ENCODE measurements at regions not wholly inside any gene's neighbourhood (a gene's known extent, or its start where the extent isn't known, plus 50 kb on each side); places are given as distances from the start of the nearest gene placed in this dataset.

DNA sequence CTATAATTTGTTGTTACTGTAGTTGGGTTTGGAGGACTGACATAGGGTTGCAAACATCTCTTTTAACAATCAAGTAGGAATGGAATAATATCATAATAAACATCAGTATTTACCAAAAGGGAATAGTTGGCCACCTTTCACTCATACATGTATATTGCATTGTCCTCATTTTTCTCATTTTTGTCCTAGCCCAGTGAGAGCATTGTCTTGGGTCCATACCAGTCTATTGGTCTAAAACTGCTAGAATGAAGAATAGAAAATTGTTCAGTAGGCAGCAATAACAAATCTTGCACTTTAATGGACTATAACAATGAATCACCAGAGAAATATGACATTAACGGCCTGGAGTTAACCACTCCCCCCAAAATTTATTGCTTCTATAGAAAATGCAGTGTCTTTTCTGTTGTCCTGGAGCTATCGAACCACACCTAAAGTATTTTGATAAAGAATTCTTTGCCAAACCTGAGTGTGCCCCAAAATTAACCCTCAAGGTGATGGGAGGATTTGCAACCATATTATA is 80.9 kb upstream of the IL33 start:
- Histone ChIP-seq H3K9ac (ENCODE audit: low read length) (no peak overlapping the region), H2AFZ (ENCODE audit: insufficient read depth, low read depth, low read length, poor library complexity, severe bottlenecking) (no peak overlapping the region), H3K4me1 (ENCODE audit: control insufficient read depth in 2 of 2, insufficient read depth in 2 of 2, low read length in 2 of 2) (no peaks in the 10 kb centered on the region), H3K79me2 (ENCODE audit: control insufficient read depth, insufficient read depth, low read length) (no peaks in the 10 kb centered on the region), H3K4me3 (ENCODE audit: control extremely low read depth in 1 of 5, extremely low read depth in 1 of 5, insufficient read depth in 1 of 5, low read depth in 2 of 5, low read length in 4 of 5) (no peak overlapping the region), H3K4me2 (replicated peaks; ENCODE audit: low read depth, low read length, poor library complexity, severe bottlenecking) (no peak overlapping the region), H3K9me3 (ENCODE audit: control extremely low read depth in 1 of 3, control insufficient read depth in 2 of 3, insufficient read depth in 1 of 3, low read length in 2 of 3) (no peaks in the 10 kb centered on the region), H3K27ac (ENCODE audit: low read length in 2 of 2) (no peak overlapping the region), H4K20me1 (ENCODE audit: control insufficient read depth, insufficient read depth, low read length, poor library complexity, severe bottlenecking) (no peaks in the 10 kb centered on the region), H3K36me3 (replicated peaks in 1 of 2; ENCODE audit: control extremely low read depth in 1 of 2, control insufficient read depth in 1 of 2, extremely low read depth in 1 of 2, insufficient read depth in 2 of 2, low read length in 1 of 2) (no peaks in the 10 kb centered on the region), H3K27me3 (replicated peaks in 1 of 4; ENCODE audit: control extremely low read depth in 1 of 4, control insufficient read depth in 3 of 4, insufficient read depth in 4 of 4, low read length in 3 of 4) (peaks cover 0 to 3% (median 0%) of the 10 kb centered on the region in 4 experiments)
- ChIA-PET CTCF (no interaction called here), POLR2A (no interaction called here)
- H3K4me3 Mint-ChIP-seq: no peak overlapping the region
- DNase-seq (no peak), ATAC-seq (ENCODE audit: low read depth) (no peak)
- TF ChIP-seq EZH2 (IDR thresholded peaks at IDR 0.05; ENCODE audit: borderline replicate concordance, insufficient read depth, low read depth, low read length, poor library complexity, severe bottlenecking): no peak
- TF ChIP-seq, protein P1, sequence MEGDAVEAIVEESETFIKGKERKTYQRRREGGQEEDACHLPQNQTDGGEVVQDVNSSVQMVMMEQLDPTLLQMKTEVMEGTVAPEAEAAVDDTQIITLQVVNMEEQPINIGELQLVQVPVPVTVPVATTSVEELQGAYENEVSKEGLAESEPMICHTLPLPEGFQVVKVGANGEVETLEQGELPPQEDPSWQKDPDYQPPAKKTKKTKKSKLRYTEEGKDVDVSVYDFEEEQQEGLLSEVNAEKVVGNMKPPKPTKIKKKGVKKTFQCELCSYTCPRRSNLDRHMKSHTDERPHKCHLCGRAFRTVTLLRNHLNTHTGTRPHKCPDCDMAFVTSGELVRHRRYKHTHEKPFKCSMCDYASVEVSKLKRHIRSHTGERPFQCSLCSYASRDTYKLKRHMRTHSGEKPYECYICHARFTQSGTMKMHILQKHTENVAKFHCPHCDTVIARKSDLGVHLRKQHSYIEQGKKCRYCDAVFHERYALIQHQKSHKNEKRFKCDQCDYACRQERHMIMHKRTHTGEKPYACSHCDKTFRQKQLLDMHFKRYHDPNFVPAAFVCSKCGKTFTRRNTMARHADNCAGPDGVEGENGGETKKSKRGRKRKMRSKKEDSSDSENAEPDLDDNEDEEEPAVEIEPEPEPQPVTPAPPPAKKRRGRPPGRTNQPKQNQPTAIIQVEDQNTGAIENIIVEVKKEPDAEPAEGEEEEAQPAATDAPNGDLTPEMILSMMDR (IDR thresholded peaks at IDR 0.05): no peak
- WGBS (ENCODE audit: insufficient coverage): no CpG with 5 or more reads among the region's 2 CpGs
- no peak overlapping the region for H3K27ac Mint-ChIP-seq
- H3K9me3 Mint-ChIP-seq (ENCODE audit: insufficient read depth): no peaks in the 10 kb centered on the region
- intact Hi-C loops (cut with micrococcal nuclease): no loop called here
- no peaks in the 10 kb centered on the region for H3K4me1 Mint-ChIP-seq
- peaks cover 14% of the 10 kb centered on the region for H3K27me3 Mint-ChIP-seq

- CTCF ChIA-PET: no interaction called here
- Histone ChIP-seq H3K4me2 (replicated peaks; ENCODE audit: low read depth, low read length, poor library complexity, severe bottlenecking) (no peak overlapping the region), H4K20me1 (ENCODE audit: control insufficient read depth, insufficient read depth, low read length, poor library complexity, severe bottlenecking) (no peaks in the 10 kb centered on the region), H3K4me3 (ENCODE audit: control extremely low read depth in 1 of 5, extremely low read depth in 1 of 5, insufficient read depth in 1 of 5, low read depth in 2 of 5, low read length in 4 of 5) (no peak overlapping the region), H3K27ac (ENCODE audit: low read length in 2 of 2) (no peak overlapping the region), H3K36me3 (replicated peaks in 1 of 2; ENCODE audit: control extremely low read depth in 1 of 2, control insufficient read depth in 1 of 2, extremely low read depth in 1 of 2, insufficient read depth in 2 of 2, low read length in 1 of 2) (no peaks in the 10 kb centered on the region), H3K27me3 (replicated peaks in 1 of 4; ENCODE audit: control extremely low read depth in 1 of 4, control insufficient read depth in 3 of 4, insufficient read depth in 4 of 4, low read length in 3 of 4) (peaks cover 0 to 3% (median 0%) of the 10 kb centered on the region in 4 experiments), H3K79me2 (ENCODE audit: control insufficient read depth, insufficient read depth, low read length) (no peaks in the 10 kb centered on the region), H3K4me1 (ENCODE audit: control insufficient read depth in 2 of 2, insufficient read depth in 2 of 2, low read length in 2 of 2) (no peaks in the 10 kb centered on the region), H2AFZ (ENCODE audit: insufficient read depth, low read depth, low read length, poor library complexity, severe bottlenecking) (no peak overlapping the region), H3K9me3 (ENCODE audit: control extremely low read depth in 1 of 3, control insufficient read depth in 2 of 3, insufficient read depth in 1 of 3, low read length in 2 of 3) (no peaks in the 10 kb centered on the region), H3K9ac (ENCODE audit: low read length) (no peak overlapping the region)
- Mint-ChIP-seq H3K9me3 (ENCODE audit: insufficient read depth) (no peaks in the 10 kb centered on the region), H3K4me1 (no peaks in the 10 kb centered on the region), H3K4me3 (no peak overlapping the region), H3K27me3 (peaks cover 17% of the 10 kb centered on the region), H3K27ac (no peak overlapping the region)
- ATAC-seq (ENCODE audit: low read depth) (no peak), DNase-seq (no peak)
- TF ChIP-seq EZH2 (IDR thresholded peaks at IDR 0.05; ENCODE audit: borderline replicate concordance, insufficient read depth, low read depth, low read length, poor library complexity, severe bottlenecking): no peak
- TF ChIP-seq, protein P1 (IDR thresholded peaks at IDR 0.05): no peak
- POLR2A ChIA-PET: no interaction called here
- intact Hi-C loops (cut with micrococcal nuclease): no loop called here
- 15% methylated on average over 2 of the region's 5 CpGs for WGBS (ENCODE audit: insufficient coverage)
Measured at GRCh38 chr9:6133346-6134063, 82.1 kb upstream of the IL33 start.

All from B cell (primary cell).